ENCODE measurements at regions not wholly inside any gene's neighbourhood (a gene's known extent, or its start where the extent isn't known, plus 50 kb on each side); places are given as distances from the start of the nearest gene placed in this dataset.

DNA sequence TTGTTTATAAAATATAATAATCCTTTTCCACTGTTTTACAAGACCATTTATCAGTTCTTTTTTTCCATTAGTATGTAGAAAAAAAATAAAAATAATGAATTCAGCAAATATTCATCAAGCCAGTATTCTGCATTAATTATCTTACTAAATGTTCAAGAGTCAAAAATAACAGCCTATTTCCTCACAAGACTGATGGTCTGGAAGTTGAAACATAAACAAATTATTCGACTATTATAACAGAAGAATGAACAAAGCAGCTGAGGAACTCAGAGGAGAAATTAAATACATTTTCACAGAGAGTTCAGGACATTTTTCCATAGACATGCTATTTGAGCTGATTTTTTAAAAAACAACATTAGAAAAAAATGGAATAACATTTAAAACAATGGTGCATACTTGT, 2594.8 kb downstream of the ARAP2 start:
- TF ChIP-seq CTCF (IDR thresholded peaks at IDR 0.05; ENCODE audit: borderline replicate concordance, insufficient read depth, low read depth, low read length): no peak
- no peak overlapping the region for H3K4me3 ChIP-seq (ENCODE audit: low read depth, low read length)

- TF ChIP-seq CTCF (IDR thresholded peaks at IDR 0.05; ENCODE audit: borderline replicate concordance, insufficient read depth, low read depth, low read length): no peak
- H3K4me3 ChIP-seq (ENCODE audit: low read depth, low read length): no peak overlapping the region
These were observed 2594.3 kb downstream of the ARAP2 start for GRCh38 chr4:33650036-33650435.

- TF ChIP-seq CTCF (IDR thresholded peaks at IDR 0.05; ENCODE audit: borderline replicate concordance, insufficient read depth, low read depth, low read length): no peak
- H3K4me3 ChIP-seq (ENCODE audit: low read depth, low read length): no peak overlapping the region
These were observed 2585.3 kb downstream of the ARAP2 start for GRCh38 chr4:33658971-33659370.

- no peak for TF ChIP-seq CTCF (IDR thresholded peaks at IDR 0.05; ENCODE audit: borderline replicate concordance, insufficient read depth, low read depth, low read length)
These were observed 2582.7 kb downstream of the ARAP2 start for GRCh38 chr4:33661636-33662035.

GRCh38 chr4:33685939-33686338, 2558.4 kb downstream of the ARAP2 start:
- TF ChIP-seq CTCF (IDR thresholded peaks at IDR 0.05; ENCODE audit: borderline replicate concordance, insufficient read depth, low read depth, low read length): no peak

More at GRCh38 chr4:33661636-33662035, 2582.7 kb downstream of the ARAP2 start:
- no peak overlapping the region for H3K4me3 ChIP-seq (ENCODE audit: low read depth, low read length)

DNA sequence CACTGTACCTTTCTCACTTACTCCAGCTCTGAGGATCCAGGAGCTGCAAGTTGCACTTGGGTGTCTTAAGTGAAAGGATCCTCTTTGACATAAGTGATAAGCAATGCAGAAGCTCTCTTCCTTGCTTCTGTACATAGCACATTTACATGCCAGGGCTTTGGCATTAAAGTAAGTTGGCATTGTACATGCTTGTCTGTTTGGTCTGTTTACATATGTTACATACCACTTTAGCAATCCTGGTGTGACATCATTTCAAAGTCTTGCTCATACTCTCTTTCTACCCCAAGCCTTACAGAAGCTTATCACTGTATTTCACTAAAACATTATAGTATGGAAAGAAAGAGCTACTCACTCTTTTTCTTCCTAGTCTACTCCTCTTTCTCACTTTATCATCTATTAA, 2548.3 kb downstream of the ARAP2 start:
- no peak overlapping the region for H3K4me3 ChIP-seq (ENCODE audit: low read depth, low read length)
- no peak for TF ChIP-seq CTCF (IDR thresholded peaks at IDR 0.05; ENCODE audit: borderline replicate concordance, insufficient read depth, low read depth, low read length)

More at GRCh38 chr4:33685939-33686338, 2558.4 kb downstream of the ARAP2 start:
- H3K4me3 ChIP-seq (ENCODE audit: low read depth, low read length): no peak overlapping the region

DNA sequence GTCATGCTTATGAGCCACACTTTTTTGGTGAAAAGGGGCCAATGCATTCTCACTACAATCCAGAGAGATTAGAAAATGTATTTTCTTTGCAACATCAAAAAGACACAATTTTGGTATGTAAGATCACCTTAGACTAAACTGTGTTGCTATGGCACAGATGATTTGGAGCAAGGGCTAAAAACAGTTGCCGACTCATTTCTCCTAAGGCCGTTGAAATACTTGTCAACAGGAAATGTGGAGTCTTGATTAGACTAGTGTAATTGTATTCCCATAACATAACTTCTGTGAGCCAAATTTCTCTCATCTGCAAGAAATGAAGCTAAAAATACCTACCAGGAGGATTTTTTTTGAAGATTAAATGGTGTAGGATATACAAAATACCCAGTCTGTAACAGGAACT, 2547.7 kb downstream of the ARAP2 start:
- TF ChIP-seq CTCF (IDR thresholded peaks at IDR 0.05; ENCODE audit: borderline replicate concordance, insufficient read depth, low read depth, low read length): no peak
- no peak overlapping the region for H3K4me3 ChIP-seq (ENCODE audit: low read depth, low read length)

All from GM12875 (cell line).